SHP77 treated with DMSO at 0.1 percent for 48 hours (cell line): ENCODE measurements at regions not wholly inside any gene's neighbourhood (a gene's known extent, or its start where the extent isn't known, plus 50 kb on each side); places are given as distances from the start of the nearest gene placed in this dataset.

Experiments used
- DNase-seq: peaks from one replicate; lab custom pipeline; 2025; lab: John Stamatoyannopoulos, UW

DNA sequence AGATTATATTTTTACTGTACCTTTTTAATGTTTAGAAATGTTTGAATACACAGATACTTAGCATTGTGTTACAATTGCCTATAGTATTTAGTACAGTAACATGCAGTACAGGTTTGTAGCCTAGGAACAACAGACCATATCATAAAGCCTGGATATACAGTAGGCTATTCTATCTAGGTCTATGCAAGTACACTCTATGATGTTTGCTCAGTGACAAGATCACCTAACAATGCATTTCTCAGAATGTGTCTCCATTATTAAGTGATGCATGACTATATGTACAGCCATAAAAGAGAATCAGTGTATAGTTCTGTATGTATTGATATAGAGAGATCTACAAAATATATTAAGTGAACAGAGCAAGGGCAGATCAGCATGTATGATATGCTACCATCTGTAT is 616.4 kb downstream of the XIRP2 start:
- no peak for DNase-seq

DNA sequence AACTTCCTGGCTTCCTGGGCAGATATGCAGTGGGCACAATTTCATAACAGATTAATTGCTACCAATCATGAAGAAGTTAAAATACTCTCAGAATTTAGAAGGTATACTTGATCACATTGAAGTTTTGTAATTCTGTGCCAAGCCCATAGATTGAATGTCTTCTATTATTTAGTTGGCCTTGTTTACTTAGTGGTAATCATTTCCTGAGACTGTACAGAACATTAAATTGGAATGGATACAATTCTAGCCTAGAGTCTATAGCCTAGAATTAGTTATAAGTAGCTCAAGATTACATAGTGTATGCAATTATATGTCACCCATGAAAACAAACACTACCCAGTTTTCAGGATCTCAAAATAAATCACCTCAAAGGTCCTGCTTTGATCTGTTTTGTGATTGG is 615.8 kb downstream of the XIRP2 start:
- no peak for DNase-seq

DNA sequence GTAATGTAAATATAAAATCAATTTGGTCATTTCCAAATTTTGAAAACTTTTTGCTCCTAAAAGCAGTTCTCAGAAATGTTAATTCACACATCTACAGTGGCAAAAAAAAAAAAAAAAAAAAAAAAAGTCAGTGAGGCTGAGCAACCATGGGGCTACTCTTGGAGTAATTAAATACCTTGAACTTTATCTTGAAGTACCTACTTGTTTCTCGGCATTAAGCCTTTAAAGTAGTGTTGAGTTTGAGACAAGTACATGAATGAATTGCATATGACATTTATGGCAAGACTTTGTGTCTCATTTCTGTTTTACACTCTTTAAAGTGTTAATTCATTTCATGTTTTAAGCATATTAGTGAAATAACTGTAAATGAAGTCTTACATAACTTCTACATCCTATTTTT is 613.3 kb downstream of the XIRP2 start:
- DNase-seq, result no peak

DNA sequence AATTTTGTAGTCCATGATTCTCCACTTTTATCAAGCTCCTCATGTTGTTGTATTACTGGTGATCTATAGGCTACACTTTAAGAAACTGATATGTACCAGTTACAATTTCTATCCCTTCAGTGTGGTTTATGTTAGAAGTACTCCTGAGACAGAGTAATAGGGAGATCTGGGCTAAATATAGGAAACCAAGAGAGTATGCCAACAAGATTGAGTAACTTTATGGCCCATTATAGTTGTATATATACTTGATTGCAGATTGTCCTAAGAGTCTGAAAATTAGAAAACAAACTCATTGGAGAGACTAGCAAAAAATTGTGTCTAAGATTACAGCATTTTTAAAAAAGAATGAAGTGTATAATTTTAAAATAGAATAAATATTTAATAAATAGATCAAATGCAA is 605.6 kb downstream of the XIRP2 start:
- no peak for DNase-seq

DNA sequence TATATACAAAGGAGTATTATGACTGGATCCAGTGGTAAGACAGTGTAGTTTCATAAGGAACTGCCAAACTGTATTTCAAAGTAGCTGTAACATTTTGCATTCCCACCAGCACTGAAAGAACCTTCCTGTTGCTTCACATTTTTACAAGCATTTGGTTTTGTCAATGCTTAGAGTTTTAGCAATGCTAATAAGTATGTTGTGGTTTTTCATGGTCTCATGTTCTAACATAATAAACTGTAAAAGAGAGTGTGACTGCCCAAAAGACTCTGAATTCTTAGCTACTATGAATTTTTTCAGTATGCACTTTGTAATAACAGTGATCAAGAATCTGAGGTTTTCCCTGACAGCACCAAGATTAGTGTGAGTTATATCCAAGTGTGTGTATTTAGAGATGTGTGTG is 604.2 kb downstream of the XIRP2 start:
- DNase-seq, result no peak

DNA sequence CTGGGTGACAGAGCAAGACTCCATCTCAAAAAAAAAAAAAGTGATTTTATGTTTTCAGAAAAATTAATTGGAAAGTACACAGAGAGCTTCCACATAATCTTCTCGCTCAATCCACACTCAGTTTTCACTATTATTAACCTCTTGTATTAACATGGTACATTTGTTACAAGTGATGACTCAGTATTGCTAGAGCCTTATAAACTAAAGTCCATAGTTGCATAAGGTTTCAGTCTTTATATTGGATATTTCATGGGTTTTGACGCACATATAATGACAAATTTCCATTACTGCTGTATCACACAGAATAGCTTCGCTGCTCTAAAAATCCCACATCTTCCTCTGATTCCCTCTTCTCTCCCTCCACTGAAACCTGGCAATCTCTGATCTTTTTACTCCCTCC is 603.5 kb downstream of the XIRP2 start:
- no peak for DNase-seq

DNA sequence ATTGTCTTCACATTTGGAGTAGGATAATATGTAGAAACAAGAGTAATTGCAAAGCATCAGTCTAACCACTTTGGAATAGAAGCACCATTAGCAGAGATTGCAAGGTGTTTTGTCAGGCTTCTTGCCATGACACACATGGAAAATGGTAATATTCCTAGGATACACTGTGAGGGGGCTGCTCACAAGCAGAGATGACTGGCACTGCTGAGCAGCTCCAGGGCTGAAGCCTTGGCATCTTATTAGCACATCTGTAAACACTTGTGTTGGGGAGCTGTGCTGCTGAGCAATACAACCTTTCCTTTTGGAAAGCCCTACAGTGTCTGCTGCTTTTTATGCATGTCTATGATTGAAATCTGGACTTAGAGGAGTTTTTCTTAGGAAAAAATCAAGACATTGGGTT is 602.2 kb downstream of the XIRP2 start:
- no peak for DNase-seq

DNA sequence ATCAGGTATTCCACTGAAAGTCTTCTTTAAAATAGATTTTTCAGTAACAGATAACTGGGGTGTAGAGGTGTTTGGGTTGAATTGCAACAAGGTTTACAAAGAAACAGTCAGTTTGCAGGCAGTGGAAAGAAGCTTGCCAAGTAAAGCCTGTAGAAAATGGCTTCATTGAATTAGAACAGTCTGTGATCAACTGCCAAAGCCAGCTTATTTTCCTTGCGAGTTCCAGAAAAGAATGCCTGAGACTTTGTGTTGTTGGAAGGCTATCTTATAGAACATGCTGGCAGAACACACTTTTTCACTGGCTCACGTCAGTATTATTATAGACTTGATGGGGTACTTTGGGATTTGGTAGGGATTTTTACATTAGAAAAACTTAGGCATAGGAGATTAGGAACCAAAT is 601.0 kb downstream of the XIRP2 start:
- no peak for DNase-seq

DNA sequence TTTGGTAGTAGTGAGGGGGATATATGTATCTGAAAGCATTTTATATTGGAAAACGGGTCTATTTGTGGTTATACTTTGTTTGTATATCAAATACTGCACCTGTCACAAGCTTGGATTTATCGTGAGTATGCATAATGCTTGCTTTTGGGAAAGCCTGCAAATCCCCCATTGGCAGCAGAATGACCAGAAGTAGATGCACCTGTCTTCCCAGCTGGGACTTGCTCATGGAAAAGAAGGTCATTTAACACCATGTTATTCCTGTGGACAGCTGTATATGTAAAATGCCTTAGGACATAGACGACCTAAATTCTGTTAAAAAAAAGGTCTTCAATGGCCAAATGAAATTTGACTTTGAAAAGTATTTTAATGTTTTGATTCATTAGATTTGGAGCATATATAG is 599.4 kb downstream of the XIRP2 start:
- DNase-seq, result peak; percentile 65

DNA sequence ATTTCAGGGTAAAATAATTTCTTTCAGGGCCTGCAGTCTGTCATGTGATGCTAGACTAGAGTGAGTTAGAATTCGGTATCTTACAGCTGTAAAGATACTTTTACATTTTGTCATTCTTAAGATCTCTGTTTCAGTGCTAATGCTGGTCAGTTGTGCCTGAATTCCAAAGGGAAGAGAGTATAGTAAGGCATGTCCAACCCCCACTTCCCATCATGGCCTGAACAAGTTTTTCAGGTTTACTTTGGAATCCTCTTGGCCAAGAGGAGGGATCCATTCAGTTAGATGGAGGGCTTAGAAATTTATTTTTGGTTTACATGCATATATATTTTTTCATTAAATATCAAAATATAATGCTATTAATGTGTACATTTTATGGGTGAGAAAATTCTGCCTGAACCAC is 596.6 kb downstream of the XIRP2 start:
- no peak for DNase-seq

DNA sequence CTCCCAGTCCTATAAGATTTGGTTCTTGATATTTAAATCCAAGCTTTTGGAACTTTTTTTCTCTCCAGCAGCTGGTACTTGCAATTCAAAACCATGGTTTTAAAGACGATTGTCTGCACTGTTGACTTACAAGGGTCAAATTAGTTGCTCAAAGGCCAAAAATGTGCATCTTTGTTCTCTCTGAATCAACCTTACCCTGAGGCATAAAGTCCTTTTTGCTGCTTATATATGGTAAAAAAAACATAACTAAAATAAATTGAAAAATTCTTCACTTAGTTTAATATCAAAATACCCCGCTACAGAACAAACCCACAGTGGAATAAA is 592.7 kb downstream of the XIRP2 start:
- no peak for DNase-seq

DNA sequence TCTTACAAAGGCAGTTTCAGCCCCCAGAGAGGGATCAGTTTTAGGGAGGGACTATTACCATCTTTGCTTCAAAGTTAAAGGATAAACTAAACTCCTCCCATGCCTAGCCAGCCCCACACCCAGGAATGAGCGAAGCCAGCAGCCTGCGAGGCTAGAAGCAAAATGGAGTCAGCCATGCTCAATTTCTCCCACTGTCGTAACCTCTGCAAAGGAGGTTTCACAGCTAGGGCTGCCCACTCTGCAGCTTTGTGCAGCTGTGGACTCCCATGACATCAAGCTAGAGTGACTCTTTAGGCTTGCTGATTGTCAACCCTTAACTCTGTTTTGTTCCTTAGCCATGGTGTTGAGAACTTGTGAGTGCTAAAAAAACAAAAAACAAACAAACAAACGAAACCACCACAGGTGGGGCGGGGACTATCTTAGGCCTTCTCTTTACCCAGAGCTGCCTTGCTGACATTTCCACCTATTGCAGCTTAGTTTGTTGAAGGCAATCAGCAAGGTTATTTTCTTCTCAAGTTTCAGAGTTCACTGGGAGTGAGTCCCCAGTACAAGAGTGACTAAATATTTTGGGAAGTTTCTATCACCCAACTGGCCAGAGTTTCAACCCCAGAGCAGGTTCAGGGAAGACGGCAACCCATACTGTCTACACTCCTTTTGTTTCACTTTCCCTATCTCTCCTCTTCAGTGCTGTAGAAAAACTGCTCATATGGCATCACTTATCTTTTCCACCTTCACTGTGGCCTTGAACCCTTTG is 592.1 kb downstream of the XIRP2 start:
- DNase-seq, result no peak

DNA sequence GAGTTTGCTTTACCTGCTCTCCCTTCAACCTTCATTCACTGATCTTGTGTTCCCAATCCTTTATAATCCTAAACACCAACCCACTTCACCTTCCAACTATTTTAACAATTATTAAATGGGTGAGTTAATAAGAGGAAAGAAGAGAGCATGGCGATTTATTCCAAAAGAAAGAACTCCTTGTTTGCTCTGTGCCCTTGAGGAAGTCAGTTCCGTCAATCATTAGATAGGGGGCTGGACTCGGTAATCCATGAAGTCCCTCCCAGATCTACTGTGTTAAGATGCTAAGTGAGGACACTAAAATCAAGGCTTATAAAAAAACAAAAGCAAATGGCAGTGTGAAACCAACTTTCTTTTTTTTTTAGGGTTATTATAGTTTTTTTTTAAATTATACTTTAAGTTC is 589.9 kb downstream of the XIRP2 start:
- no peak for DNase-seq

DNA sequence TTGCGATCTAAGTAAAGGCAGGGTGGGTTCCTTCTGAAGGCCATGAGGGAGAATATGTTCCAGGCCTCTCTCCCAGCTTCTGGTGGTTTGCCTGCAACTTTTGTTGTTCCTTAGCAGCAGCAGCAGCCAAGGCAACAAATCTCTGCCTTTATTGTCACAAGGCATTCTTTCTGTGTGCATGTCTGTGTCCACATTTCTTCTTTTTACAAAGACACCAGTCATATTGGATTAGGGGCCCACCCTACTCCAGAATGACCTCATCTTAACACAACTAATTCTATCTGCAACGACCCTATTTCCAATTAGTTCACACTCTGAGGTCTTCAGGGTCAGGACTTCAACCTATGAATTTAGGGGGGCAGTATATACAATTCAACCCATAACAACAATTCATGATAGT is 587.5 kb downstream of the XIRP2 start:
- no peak for DNase-seq

DNA sequence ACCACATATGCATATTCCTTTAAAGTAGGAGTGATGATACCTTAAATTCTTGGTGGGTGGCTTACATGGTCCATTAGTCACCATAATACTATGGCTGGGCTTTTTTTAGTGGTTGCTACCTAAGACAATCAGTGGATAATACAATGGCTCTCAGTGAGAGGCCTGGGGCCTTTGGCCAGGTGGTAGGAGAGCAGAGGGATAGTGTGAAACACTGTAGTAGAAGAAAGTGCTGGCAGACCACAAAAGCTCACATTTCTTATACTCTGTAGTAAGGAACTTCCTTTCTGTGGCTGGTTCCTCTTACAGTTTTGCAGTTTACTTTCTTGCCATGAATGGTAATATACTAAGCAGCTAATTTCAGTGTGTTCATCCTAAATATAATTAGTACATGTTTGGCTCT is 583.5 kb downstream of the XIRP2 start:
- DNase-seq, result no peak

DNA sequence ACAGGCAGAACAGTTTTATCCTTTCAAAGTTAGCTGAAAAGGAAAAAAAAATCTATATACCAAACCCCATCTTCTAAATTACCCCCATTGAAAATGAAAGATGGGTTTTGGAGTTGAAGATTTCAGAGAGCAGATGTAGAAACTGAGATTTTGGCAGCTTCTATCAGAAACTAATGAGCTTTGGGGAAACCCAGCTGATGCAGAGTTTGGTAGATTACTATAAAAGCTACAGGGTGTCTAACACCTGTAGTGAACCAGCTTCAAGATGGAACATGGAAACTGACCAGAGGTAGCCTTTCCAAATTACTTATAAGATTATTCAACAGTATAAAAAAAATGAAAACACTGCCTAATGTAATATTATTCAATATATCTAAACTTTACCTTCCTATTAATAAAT is 583.1 kb downstream of the XIRP2 start:
- no peak for DNase-seq

DNA sequence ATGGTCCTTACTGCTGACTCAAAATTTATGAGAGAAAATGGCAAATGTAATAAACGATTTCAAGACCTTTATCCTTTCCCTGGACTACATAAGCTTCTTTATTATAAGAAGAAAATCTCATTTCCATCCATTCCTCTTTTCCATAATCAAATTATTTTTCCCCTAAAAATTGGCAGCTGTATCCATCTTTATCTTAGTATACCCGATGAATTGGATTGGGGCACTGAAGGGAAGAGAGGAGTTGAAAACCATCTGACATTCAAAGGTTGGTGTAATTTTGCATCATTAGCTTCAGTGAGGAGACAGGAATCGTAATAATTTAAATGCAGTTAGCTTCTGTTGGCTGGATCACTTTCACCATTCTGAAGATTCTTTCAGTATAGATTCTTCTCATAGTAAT is 574.1 kb downstream of the XIRP2 start:
- DNase-seq, result no peak

DNA sequence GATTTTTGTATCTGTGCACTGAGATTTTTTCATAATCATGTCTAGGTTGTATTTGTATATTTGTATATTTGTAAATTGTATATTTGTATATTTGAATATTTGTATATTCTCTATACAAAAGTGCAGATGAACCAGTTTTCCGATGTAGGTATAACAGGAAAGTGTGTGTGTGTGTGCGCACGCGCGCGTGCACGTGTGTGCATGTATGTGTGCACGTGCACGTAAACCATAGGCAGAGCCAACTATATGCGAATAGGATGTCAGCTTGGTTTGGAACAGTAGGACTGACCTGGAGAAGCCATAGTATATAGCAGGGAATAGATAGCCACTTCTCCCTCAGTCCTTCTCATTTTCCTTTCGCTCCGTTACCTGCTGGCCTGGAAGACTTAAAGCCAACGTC is 565.8 kb downstream of the XIRP2 start:
- no peak for DNase-seq

DNA sequence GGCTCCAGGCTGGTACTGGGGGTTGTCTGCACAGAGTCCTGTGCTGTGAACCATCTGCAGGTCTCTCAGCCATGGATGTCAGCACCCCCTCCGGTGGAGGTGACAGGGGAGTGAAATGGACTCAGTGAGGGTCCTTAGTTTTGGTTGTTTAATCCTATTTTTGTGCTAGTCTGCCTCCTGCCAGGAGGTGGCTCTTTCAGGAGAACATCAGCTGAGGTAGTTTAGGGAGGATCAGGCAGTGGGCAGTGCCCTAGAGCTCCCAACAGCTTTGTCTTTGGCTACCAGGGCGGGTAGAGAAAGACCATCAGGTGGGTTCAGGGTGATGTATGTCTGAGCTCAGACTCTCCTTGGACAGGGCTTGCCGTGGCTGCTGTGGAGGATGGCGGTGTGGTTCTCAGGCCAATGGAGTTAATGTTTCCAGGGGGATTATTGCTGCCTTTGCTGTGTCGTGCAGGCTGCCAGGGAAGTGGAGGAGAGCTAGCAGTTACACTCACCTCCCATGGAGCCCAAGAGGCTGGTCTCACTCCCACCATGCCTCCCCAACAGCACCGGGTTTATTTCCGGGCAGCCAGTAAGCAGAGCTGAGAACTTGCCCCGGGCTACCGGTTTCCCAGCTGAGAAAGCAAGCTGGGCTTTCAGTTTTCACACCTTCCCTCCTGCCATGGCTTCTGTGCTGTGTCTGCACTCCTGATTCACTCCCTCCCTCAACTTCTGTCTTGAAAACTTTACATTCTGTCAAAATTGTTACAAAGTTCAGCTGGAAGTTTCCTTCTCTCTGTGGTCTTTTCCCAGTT is 563.4 kb downstream of the XIRP2 start:
- DNase-seq, result no peak

DNA sequence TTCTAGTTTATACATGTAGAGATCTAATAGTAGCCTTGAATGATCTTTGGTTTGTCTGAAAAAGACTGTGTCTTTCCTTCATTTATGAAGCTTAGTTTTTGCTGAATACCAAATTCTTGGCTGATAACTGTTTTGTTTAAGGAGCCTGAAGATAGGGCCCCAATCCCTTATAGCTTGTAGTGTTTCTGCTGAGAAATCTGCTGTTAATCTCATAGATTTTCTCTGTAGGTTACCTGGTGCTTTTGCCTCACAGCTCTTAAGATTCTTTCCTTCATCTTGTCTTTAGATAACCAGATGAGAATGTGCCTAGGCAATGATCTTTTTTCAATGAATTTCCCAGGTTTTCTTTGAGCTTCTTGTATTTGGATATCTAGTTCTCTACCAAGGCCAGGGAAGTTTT is 562.1 kb downstream of the XIRP2 start:
- DNase-seq, result no peak

DNA sequence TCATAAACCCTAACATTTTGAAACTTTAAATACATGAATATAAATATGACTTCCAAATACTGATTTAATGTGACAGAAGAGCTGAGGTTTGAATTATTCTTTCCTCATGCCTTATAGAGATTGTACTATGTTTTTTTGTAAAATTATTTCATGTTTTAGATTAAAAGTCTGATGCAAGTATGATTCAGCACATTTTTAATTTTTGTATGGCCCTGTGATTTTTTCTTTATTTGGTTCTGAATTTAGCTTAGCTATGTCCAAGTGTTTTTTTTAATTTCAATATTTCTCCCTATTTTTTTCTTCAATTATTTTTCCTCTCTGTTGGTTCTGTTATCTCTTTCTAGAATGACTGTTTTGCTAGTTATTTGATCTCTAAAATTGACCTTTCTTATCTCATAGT is 552.1 kb downstream of the XIRP2 start:
- no peak for DNase-seq

DNA sequence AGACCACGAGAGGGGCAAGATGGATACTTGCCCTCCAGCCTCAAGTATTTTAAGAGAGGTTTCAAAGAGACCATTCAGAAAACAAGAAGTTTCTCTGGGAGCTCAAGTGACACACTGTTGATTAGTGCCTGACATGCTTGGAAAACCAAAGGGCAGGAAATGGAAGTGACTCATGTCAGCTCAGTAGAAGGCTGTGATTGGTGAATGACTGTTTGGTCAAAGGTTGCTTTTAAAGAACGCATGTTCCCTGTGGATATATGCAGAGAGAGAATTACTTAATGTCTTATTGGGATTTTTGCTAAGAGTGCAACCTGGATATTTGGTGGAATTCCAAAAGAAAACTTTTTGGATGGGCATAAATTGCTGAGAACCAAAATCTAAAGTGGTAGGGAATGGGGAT is 549.9 kb downstream of the XIRP2 start:
- no peak for DNase-seq

DNA sequence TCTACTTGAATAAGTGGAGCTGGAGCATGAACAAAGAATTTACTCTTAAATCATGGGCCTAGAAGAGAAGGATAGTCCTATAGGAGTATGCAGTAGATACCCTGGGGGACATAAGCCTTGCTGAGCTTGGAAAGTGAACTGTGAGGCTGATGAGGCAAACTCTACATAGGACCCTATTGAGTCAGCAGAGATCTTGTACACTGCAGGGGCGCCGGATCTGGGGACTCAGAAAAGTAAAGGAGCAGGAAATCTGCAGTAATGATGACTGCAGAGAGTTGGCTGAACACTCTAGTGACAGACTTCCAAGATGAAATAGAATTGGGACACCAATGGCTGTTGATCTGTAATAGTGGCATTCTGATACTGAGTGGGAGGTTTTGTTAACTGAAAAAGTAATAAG is 543.7 kb downstream of the XIRP2 start:
- DNase-seq, result no peak

DNA sequence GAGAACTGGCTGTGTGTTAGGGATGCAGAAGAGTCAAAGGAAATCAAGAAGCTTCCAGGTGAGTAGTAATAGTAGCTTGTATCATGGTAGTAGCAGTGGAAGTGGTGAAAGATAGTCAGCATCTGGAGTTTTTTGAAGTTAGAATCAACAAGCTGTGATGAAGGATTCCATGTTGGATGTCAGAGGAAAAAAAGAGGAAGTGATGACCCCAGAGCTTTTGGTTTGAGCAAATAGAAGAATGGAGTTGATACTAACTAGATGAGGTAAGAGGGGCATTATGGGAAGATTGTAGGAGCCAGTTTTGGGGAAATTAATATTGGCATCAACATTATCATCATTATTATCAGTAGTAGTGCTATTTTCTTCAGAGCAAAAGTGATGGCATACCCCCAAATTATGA is 542.2 kb downstream of the XIRP2 start:
- no peak for DNase-seq
